ENCODE measurements at regions not wholly inside any gene's neighbourhood (a gene's known extent, or its start where the extent isn't known, plus 50 kb on each side); places are given as distances from the start of the nearest gene placed in this dataset.

DNA sequence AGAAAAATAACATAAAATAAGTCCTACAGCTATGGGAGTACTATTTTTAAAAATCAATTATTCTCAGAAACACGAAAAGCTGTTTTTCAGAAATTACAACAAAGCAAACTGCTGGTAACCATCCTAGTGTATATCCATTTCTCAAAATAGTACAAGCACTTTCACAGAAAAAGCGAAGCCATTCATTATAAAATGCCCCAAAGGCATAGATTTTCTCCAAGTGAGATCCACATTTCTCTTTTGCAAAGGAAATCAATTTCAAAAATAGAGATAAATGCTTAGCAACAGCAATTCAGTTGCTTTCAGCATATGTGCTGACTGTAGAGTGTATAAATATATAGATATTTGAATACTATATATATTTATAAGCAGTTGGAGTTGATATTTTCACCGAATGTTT is 1266.3 kb downstream of the SI start:
- TF ChIP-seq, protein P1, sequence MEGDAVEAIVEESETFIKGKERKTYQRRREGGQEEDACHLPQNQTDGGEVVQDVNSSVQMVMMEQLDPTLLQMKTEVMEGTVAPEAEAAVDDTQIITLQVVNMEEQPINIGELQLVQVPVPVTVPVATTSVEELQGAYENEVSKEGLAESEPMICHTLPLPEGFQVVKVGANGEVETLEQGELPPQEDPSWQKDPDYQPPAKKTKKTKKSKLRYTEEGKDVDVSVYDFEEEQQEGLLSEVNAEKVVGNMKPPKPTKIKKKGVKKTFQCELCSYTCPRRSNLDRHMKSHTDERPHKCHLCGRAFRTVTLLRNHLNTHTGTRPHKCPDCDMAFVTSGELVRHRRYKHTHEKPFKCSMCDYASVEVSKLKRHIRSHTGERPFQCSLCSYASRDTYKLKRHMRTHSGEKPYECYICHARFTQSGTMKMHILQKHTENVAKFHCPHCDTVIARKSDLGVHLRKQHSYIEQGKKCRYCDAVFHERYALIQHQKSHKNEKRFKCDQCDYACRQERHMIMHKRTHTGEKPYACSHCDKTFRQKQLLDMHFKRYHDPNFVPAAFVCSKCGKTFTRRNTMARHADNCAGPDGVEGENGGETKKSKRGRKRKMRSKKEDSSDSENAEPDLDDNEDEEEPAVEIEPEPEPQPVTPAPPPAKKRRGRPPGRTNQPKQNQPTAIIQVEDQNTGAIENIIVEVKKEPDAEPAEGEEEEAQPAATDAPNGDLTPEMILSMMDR (IDR thresholded peaks at IDR 0.05): no peak
- TF ChIP-seq ZFX (IDR thresholded peaks at IDR 0.05; ENCODE audit: borderline replicate concordance): no peak
